ENCODE measurements at regions not wholly inside any gene's neighbourhood (a gene's known extent, or its start where the extent isn't known, plus 50 kb on each side); places are given as distances from the start of the nearest gene placed in this dataset.

GRCh38 chr1:82299656-82300055 is 498.9 kb downstream of the ADGRL2 start:
- in situ Hi-C loops (cut with MboI; ENCODE audit: low sequenced_read_pairs, unreplicated experiment): no loop called here
- no peak for DNase-seq (ENCODE audit: low spot score)
- no peak for TF ChIP-seq CTCF (IDR thresholded peaks at IDR 0.05; ENCODE audit: borderline replicate concordance, control extremely low read depth, extremely low read depth, insufficient read depth, missing control alignments)

GRCh38 chr1:82299056-82299455 is 498.3 kb downstream of the ADGRL2 start:
- in situ Hi-C loops (cut with MboI; ENCODE audit: low sequenced_read_pairs, unreplicated experiment): no loop called here
- no peak for DNase-seq (ENCODE audit: low spot score)
- no peak for TF ChIP-seq CTCF (IDR thresholded peaks at IDR 0.05; ENCODE audit: borderline replicate concordance, control extremely low read depth, extremely low read depth, insufficient read depth, missing control alignments)

DNA sequence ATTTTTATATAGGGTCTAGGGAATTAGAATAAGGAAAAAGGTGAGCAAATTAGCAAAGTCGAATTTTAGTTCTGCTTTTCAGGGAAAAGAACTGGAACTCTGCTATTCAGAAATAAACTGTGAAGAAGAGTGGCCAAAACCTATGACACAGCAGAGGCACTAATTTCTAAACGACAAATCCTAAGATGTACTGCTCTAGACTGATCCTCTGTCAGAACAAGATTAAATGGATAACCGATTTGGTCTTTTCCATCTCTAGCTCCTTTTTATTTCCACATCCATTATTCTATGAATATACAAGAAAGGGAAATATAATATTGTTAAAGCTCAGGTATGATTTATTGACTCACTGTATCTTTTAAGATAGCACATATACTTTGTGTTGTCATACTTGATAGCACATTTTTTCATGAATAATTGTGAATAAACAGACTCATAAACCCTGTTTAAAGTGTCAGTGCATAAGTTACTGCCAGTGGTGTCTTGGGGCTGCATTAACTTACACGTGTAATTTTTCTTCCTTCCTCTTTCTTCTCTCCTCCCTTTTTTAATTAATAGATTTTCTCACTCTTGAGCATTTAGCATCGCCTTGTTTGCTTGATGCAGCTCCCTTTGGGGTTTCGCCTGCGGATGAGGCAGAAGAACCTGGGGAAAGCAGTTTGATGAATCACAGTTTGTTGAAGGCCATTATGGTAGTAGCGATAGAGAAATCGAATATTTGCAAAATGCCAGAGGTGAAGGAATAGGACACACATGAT is 496.6 kb downstream of the ADGRL2 start:
- in situ Hi-C loops (cut with MboI; ENCODE audit: low sequenced_read_pairs, unreplicated experiment): no loop called here
- no peak for TF ChIP-seq CTCF (IDR thresholded peaks at IDR 0.05; ENCODE audit: borderline replicate concordance, control extremely low read depth, extremely low read depth, insufficient read depth, missing control alignments)
- no peak for DNase-seq (ENCODE audit: low spot score)

GRCh38 chr1:82287556-82287955 is 486.8 kb downstream of the ADGRL2 start:
- in situ Hi-C loops (cut with MboI; ENCODE audit: low sequenced_read_pairs, unreplicated experiment): no loop called here
- DNase-seq (ENCODE audit: low spot score): no peak
- no peak for TF ChIP-seq CTCF (IDR thresholded peaks at IDR 0.05; ENCODE audit: borderline replicate concordance, control extremely low read depth, extremely low read depth, insufficient read depth, missing control alignments)

DNA sequence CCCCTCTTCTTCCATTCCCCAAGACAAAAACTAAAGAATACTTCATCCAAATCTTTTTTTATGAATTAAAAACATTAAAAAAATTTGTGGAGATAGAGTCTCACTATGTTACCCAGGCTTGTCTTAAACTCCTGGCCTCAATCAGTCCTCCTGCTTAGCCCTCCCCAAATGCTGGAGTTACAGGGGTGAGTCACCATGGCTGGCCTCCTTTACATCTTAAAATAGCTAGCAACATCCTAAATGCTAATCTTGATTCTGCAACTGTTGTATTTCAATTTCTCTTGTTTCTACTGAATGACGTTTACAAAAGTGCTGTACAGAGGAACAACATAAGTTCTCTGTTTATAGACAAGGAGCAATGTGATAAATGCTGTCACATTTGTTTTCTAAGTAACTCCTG is 483.5 kb downstream of the ADGRL2 start:
- no peak for TF ChIP-seq CTCF (IDR thresholded peaks at IDR 0.05; ENCODE audit: borderline replicate concordance, control extremely low read depth, extremely low read depth, insufficient read depth, missing control alignments)
- DNase-seq (ENCODE audit: low spot score): no peak
- in situ Hi-C loops (cut with MboI; ENCODE audit: low sequenced_read_pairs, unreplicated experiment): no loop called here

DNA sequence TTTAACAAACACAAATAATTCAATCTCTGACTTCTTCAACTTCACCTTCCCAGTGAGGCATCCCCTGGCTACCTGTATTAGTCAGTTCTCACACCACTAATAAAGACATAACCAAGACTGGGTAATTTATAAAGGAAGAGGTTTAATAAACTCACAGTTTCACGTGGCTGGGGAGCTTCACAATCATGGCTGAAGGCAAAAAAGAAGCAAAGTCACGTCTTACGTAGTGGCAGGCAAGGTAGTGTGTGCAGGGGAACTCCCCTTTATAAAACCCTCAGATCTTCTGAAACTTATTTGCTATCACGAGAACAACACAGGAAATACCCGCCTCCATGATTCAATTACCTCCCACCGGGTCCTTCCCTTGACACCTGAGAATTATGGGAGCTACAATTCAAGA is 478.5 kb downstream of the ADGRL2 start:
- in situ Hi-C loops (cut with MboI; ENCODE audit: low sequenced_read_pairs, unreplicated experiment): no loop called here
- no peak for DNase-seq (ENCODE audit: low spot score)
- TF ChIP-seq CTCF (IDR thresholded peaks at IDR 0.05; ENCODE audit: borderline replicate concordance, control extremely low read depth, extremely low read depth, insufficient read depth, missing control alignments): no peak
